GM12864 (cell line): ENCODE measurements at regions not wholly inside any gene's neighbourhood (a gene's known extent, or its start where the extent isn't known, plus 50 kb on each side); places are given as distances from the start of the nearest gene placed in this dataset.
"Not testable (repeated sequence)": the region's sequence is repeated elsewhere in the genome, so short reads cannot be mapped to it uniquely, and the experiment has no call there.

Experiments
- DNase-seq: peaks from one replicate; pipeline ENCODE4 v3.0.0-alpha.2; 2011; ENCODE audit warnings: low read depth
- H3K4me3 ChIP-seq: 2 replicates; pipeline ENCODE4 v1.5.1; 2011; ENCODE audit warnings: mild to moderate bottlenecking, low read depth, low read length, control low read depth
- CTCF ChIP-seq: IDR thresholded peaks from 2 replicates; pipeline ENCODE4 v1.5.1; 2011; ENCODE audit warnings: low read depth, mild to moderate bottlenecking, moderate library complexity, low read length, control low read depth, inconsistent platforms; ENCODE audit errors: missing control alignments

- no peak for DNase-seq
- H3K4me3 ChIP-seq: no peak overlapping the region
- TF ChIP-seq CTCF: no peak
Observed at GRCh38 chr1:173257805-173258204, 50.7 kb upstream of the TNFSF4 start.

GRCh38 chr1:173258479-173259264 is 51.5 kb upstream of the TNFSF4 start:
- no peak for DNase-seq
- H3K4me3 ChIP-seq: no peak overlapping the region

GRCh38 chr1:173260329-173260728 is 53.2 kb upstream of the TNFSF4 start:
- not testable (repeated sequence) for H3K4me3 ChIP-seq, DNase-seq

More at GRCh38 chr1:173258479-173259264, 51.5 kb upstream of the TNFSF4 start:
- TF ChIP-seq CTCF: no peak

GRCh38 chr1:173266841-173267240 is 59.7 kb upstream of the TNFSF4 start:
- no peak for TF ChIP-seq CTCF
- H3K4me3 ChIP-seq: no peak overlapping the region

GRCh38 chr1:173267453-173267945 is 60.4 kb upstream of the TNFSF4 start:
- no peak for TF ChIP-seq CTCF
- no peak overlapping the region for H3K4me3 ChIP-seq
- DNase-seq: no peak

More at GRCh38 chr1:173266841-173267240, 59.7 kb upstream of the TNFSF4 start:
- no peak for DNase-seq

- DNase-seq: no peak
- no peak overlapping the region for H3K4me3 ChIP-seq
- no peak for TF ChIP-seq CTCF
Observed at GRCh38 chr1:173268261-173268660, 61.1 kb upstream of the TNFSF4 start.

- no peak for DNase-seq
- TF ChIP-seq CTCF: no peak
- no peak overlapping the region for H3K4me3 ChIP-seq
Observed at GRCh38 chr1:173268786-173269277, 61.7 kb upstream of the TNFSF4 start.
